ENCODE measurements at regions not wholly inside any gene's neighbourhood (a gene's known extent, or its start where the extent isn't known, plus 50 kb on each side); places are given as distances from the start of the nearest gene placed in this dataset.

- TF ChIP-seq PRDM10 (CRISPR knock-in tag; IDR thresholded peaks at IDR 0.05; ENCODE audit: low read depth) (no peak), ZNF264 (CRISPR knock-in tag; IDR thresholded peaks at IDR 0.05) (no peak), ZNF496 (CRISPR knock-in tag; IDR thresholded peaks at IDR 0.05; ENCODE audit: insufficient replicate concordance) (no peak), RORA (CRISPR knock-in tag; IDR thresholded peaks at IDR 0.05) (no peak), HCFC1 (IDR thresholded peaks at IDR 0.05; ENCODE audit: low read depth, low read length) (no peak), ZNF790 (CRISPR knock-in tag; IDR thresholded peaks at IDR 0.05; ENCODE audit: borderline replicate concordance) (no peak), PAX8 (CRISPR knock-in tag; IDR thresholded peaks at IDR 0.05; ENCODE audit: borderline replicate concordance) (no peak), REL (CRISPR knock-in tag; conservative IDR thresholded peaks at IDR 0.05) (no peak), GATAD2A (CRISPR knock-in tag; IDR thresholded peaks at IDR 0.05) (no peak)
Measured at GRCh38 chr15:58377193-58377592, 54.6 kb upstream of the LIPC start (continued).

GRCh38 chr15:58378241-58379085 lies 53.3 kb upstream of the LIPC start:
- H3K27ac ChIP-seq (ENCODE audit: extremely low read length, insufficient read depth, low read length) = no peak overlapping the region
- WGBS (ENCODE audit: low lambda C conversion rate) = 46% methylated on average over 6 of the region's 6 CpGs
- peaks cover 8% of the 10 kb centered on the region for H3K4me1 ChIP-seq (ENCODE audit: insufficient read depth, low read length)
- no peak overlapping the region for H3K4me2 ChIP-seq (ENCODE audit: low read depth, low read length)
- in situ Hi-C loops (cut with HindIII; ENCODE audit: extremely low pct_ligation_motif_present, low pct_unique_long_range_greater_than_20kb) = no loop called here
- POLR2A ChIA-PET = no interaction called here
- H3K9me3 ChIP-seq (ENCODE audit: low read length) = no peaks in the 10 kb centered on the region
- H2AFZ ChIP-seq (ENCODE audit: low read length) = no peak overlapping the region
- no peaks in the 10 kb centered on the region for H3K36me3 ChIP-seq (replicated peaks in 1 of 2; ENCODE audit: control insufficient read depth in 1 of 2, insufficient read depth in 2 of 2, low read length in 2 of 2)
- CTCF ChIA-PET (ENCODE audit: low intra/inter-chr PET ratio, low total read pairs) = no interaction called here
- H4K20me1 ChIP-seq (ENCODE audit: insufficient read depth, low read length) = no peaks in the 10 kb centered on the region
- no peak for DNase-seq (ENCODE audit: low spot score)
- H3K4me3 ChIP-seq (replicated peaks in 1 of 3; ENCODE audit: insufficient read depth in 1 of 3, low read depth in 2 of 3, low read length in 3 of 3) = no peak overlapping the region
- H3K79me2 ChIP-seq (ENCODE audit: insufficient read depth, low read length) = no peaks in the 10 kb centered on the region
- no TSS peak for BruUV-seq (replicated peaks)
- intact Hi-C loops (cut with micrococcal nuclease; ENCODE audit: unreplicated experiment) = loop anchor here (10.0 kb wide), 1 partner anchor 104 kb away; no protein-coding TSS in a partner anchor
- FAIRE-seq = no peak
- no peak overlapping the region for H3K9ac ChIP-seq (ENCODE audit: insufficient read depth, low read depth, low read length)
- H3K27me3 ChIP-seq (ENCODE audit: control insufficient read depth in 1 of 2, insufficient read depth in 2 of 2, low read length in 2 of 2) = no peaks in the 10 kb centered on the region; a peak in 1 of 5 replicates
- ATAC-seq = no peak
- TF ChIP-seq TOPORS (CRISPR knock-in tag; IDR thresholded peaks at IDR 0.05) (no peak), ZNF275 (CRISPR knock-in tag; IDR thresholded peaks at IDR 0.05; ENCODE audit: borderline replicate concordance) (no peak), ZNF710 (CRISPR knock-in tag; IDR thresholded peaks at IDR 0.05; ENCODE audit: borderline replicate concordance) (no peak), ZFP36L2 (CRISPR knock-in tag; IDR thresholded peaks at IDR 0.05) (no peak), GABPB1 (CRISPR knock-in tag; IDR thresholded peaks at IDR 0.05) (no peak), PHF20 (CRISPR knock-in tag; IDR thresholded peaks at IDR 0.05) (no peak), EHMT2 (IDR thresholded peaks at IDR 0.05; ENCODE audit: borderline replicate concordance, low read depth, low read length) (no peak), ZNF326 (CRISPR knock-in tag; IDR thresholded peaks at IDR 0.05; ENCODE audit: borderline replicate concordance) (no peak)
